RPMI7951 (cell line): ENCODE measurements at regions not wholly inside any gene's neighbourhood (a gene's known extent, or its start where the extent isn't known, plus 50 kb on each side); places are given as distances from the start of the nearest gene placed in this dataset.
A peak's percentile ranks its signal among the peaks of the same experiment; 100 is the strongest.
"Not testable (repeated sequence)": the region's sequence is repeated elsewhere in the genome, so short reads cannot be mapped to it uniquely, and the experiment has no call there.

Experiments used
- DNase-seq: peaks from one replicate; pipeline ENCODE4 v3.0.0-alpha.2; 2012; ENCODE audit warnings: low read depth

DNA sequence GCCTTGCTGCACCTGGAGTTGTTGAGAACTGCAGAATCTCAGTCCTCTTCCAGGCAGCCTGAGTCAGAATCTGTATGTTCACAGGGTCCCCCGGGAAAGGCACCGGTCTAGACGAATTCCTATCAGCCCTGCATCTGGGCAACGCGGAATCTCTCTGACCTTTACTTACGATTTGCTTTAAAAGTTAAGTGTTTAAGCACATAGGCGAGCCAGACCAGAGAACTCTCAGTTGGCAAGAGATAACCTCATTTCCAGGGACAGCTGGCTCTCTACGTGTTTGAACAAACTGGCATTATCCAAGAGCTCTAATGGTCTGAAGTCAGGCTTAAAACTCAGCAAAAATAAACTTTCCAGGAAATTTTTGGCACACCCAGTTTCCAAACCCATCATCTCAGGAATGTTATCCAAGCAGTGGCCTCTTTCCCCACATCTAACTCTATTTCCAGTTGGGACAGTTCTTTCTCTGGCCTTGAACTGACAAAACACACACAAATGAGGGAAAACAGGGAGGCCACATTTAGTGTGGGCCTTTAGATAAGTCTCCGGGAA, 53.4 kb downstream of the HES1 start:
- DNase-seq: peak; percentile 13

DNA sequence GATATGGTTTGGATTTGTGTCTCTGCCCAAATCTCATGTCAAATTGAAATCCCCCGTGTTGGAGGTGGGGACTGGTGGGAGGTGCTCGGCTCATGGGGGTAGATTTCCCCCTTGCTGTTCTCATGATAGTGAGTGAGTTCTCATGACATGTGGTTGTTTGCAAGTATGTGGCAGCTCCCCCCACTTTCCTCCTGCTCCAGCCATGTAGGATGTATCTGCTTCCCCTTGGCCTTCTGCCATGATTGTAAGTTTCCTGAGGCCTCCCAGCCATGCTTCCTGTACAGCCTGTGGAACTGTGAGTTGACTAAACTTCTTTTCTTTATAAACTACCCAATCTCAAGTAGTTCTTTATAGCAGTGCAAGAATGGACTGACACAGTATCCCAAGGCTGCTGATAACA, 55.9 kb downstream of the HES1 start:
- not testable (repeated sequence) for DNase-seq

DNA sequence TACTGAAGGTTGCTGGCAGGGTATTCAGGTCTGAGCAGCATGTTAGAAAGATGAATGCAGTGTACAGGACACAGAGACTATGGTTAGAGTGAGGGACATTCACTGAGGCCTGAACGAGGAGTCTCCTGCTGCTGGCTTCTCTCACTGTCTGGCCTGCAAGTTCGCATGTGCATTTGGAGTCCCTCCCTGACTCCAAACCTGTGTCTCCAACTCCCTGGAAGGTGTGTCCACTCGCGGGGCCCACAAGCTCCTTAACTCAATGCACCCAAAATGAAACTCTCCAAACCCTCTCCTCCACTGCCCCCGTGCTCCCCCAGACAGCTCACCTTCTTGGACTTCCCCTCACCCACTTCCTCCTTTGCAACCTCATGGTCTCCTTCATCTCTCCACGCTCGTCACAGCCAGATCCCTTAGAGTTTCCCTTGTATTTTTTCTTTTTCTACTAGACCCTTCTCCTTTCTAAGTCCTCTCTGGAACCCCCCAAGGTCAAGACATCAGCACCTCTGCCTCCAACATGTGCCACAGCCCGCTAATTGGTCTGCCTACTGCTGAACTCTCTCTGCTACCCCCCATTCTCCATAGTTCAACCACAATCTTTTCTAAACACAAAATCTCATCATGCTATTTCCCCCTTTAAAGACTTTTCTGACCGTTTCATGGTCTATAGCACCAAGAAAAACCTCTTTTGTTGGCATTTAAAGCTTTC, 58.3 kb downstream of the HES1 start:
- DNase-seq: no peak

DNA sequence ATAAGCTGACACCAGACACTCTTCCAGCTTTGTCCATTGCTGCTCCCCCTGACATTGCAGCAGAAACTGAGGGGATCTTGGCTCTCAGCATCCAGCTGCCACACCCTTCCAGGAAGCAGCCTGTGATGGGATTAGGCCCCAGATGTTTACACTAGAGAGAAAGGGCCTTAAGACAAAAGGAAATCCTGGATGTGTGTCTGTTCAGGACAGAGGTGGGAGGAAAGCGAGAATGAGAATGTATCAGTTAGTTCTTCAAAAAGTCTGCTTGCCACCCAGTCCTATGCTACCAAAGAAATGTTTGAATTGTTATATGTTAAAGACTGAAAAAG, 58.8 kb downstream of the HES1 start:
- no peak for DNase-seq

DNA sequence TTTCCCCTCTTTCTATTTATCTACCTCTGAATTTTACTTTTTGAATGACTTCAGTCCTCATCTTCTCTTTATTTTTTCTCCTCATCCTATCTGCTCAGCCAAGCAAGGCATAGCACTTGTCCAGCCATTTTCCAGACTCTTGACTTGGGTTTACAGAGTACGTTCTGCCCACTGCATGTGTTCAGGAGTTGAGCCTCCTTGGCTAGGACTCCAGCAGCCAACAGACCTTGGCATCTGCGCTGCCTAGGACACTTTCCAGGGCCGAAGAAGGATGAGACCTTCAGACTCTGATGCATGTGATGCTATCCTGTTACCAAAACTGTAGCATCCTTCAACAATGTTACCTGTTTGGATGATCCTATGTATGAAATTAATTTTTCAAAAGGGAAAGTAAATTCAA, 59.7 kb downstream of the HES1 start:
- DNase-seq: no peak

DNA sequence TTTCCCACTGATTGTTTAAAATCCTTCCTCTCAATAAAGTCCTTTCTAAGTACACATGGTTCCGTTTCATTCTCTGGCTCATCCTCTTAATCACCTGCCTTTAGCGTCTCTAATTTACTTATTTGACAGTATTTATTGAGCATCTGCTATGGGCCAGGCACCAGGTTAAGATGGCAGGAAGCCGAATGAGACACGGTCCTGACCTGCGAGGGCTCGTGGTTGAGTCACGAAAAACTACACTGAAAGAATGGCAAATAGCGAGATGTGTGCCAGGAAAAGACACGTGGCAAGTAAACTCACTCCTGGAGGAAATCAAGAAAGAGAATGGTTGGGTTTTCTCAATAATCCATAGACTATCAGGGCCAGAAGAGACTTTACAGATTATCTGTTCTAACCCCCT, 60.9 kb downstream of the HES1 start:
- no peak for DNase-seq

DNA sequence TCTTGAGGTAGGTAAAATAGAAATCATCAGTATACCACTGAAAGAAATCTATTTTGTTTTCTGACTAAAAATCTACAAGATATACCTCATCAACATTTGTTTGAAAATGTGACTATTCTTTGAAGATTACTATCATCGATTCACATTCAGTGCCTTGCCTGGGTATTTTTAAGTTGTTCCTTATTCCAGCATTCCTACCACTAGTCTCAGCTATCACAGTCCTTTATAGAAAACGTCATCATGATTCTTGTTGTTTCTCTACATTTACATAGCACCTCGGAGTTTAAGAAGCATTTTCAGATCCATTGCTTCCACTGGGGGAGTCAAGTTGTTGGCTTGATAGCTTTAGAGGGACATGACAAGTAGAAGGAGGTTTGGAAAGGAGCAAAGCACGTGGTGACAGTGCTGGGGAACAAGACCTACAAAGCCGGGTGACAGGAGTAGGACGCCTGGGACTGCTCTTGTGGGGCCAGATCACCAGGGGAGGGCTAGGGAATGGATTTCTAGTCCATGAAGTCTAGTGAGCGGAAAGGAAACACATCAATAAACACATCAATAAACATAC, 61.5 kb downstream of the HES1 start:
- DNase-seq: no peak

DNA sequence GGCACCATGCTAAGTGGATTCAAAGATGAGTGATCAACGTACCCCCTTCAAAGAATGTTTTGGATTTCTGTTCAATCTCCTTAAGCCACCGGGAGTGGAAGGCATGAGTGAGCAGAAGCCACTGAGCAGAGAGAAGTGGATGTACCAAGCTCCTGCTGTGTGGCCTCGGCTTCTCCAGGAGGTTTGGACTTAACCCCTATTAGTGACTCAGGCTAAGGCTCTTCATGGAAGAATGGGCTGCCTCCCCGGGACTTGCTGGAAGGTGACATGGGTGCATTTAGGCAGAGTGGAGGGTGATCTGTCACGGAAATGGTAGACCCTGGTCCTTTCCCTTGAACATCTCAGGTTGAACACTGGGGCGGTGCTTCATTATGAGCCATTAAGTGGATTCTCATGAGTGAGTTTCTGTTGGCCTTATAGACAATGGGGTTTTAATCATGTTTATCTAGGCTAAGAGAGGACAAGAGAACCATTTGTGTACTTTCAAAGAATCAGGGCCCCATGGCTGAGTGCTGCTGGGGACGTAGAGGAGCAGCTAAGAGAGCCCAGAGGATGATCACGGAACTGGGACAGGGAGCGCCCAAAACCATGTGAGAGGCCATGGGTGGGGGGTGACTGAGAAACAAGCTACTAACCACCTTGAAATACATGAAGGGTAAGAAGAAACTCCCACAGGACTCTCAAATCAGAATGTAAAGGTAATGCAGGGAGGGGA, 62.2 kb downstream of the HES1 start:
- no peak for DNase-seq

DNA sequence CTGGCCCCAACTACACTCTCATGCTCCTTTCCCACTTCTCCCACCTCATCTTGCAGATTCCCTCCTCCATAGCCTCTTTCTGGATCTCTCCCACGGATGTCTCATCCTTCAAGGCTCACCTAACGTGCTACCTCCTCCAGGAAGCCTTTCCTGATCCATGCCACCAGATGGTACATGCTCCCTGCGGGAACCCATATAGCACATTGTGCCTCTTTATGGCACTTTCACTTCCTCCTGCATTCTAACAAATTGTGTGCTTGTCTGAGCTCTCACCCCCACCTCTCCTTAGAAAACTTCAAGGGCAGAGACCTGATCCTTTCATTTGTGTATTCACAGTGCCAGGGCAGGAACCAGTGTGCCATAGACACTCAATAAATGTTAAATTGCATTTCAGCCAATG, 63.0 kb downstream of the HES1 start:
- DNase-seq: no peak

DNA sequence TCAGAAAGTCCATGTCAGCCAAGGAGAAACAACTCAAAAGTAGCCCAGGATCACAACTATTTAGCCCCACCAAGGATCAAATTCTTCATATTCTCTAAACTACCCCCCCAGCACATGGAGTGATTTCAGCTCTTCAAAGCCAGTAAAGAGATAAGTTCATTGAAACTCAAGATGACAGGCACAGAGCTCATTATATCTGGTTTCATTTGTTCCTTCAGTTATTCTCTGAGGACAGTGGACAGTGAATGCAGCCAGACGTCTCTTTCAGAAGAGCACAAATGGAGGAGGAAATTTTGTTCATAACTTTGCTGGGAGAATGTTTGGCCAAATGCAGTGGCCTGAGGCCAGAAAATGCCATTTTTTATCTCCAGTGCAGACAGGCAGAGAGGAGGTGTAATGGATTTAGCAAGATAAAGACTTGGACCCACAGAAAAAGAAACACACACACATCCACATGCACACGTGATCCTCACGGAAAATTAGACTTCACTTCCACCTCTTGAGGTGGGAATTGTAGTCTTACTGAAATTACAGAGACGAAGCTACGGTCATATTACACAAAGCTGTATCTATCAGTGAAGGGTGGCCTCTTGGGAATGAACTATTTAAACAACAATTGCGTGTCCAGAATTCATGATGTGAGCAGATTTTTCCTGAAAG, 64.6 kb downstream of the HES1 start:
- DNase-seq: no peak

DNA sequence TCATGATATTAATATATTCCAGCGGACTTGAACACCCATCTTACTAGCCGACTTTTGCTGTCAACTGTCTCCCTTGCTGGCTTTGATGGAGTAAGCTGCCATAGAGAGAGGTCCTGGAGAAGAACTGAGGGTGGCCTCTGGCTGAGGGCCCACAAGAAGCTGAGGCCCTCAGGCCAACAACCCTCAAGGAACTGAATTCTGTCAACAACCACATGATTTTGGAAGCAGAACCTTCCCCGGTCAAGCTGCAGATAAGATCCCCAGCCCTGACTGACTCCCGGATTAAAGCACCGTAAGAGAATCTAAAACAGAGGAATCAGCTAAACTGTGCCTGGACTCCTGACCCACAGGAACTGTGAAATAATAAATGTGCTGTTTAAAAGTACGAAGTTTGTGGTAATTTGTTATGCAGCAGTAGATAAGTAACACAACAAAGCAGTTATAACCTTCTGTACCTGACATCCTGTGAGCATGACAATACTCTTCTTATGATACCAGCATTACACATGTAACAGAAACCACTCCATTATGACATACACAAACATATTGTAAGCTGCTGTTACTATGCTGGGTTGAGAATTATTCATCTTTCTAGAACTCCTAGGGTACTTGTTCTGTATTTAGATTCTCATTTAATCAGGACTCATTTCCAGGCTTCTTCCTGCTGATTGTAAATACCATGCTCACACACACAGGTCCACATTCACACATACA, 66.2 kb downstream of the HES1 start:
- no peak for DNase-seq

DNA sequence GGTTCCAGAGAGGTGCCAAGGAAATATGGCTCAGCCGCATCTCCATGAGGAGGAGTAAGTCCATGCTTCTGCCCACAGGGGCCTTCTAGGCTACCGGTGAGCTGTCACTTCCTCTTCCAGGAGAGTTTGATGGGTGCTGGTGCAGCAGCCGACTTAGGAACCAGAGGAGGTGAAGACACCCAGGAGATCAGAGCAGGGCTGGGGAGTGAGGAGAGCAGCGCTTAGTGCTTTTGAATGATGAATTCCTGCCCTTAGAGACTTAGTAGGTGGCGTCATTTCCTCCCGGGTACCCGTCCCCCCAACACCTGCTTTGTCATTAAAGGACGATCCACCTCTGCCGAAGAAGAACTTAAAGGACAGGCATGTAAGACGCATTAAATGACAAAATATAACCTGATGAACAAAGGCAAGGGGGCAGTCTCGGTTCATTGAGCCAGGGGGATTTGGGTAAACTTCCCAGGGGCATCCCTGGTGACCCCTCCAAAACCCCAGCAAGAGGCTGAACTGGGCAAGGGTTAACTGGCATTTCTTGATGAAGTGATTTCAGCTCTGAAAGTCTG, 67.6 kb downstream of the HES1 start:
- DNase-seq: no peak

DNA sequence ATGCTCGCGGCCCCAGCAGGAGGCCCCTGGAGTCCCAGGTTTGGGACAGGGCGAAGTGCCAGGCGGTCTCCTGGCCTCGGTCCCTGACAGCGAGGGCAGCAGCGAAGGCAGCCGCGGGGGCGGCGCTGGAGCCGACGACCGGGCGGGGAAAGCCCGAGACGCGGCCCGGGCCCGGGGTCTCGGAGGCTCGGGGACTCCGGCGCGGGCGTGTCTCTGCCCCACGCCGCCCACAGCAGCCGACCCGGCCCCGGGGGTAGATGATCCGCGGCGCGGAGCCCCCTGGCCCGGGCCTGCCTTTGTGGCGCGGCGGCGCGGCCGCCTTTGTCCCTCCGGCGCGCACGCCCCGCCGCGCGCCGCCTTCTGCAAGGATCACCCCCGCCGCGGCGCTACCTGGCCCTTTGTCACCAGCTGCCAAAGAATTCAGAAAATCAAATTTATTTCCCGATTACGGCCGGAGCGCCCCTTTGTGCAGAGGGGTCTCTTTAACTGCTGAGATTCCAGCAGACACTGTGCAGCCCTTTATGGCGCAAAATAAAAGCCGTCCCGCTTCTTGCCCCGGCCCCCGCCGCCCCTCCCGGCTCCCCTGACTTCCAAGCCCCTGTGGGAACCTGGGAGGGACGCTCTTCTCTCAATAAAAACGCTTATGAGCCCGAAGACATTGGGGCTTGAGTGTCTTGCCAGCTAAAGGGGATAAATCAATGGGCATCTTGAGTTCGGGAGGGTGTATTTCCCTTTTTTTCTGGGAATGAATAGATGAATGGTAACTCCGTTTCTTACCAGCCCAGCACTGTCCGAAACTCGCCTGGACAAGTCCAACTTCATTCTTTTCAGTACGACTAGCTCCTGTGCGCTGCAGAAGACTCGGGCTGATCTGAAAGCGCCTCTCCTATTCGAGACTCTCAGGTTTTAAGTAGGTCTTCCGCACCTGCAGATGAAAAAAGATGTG, 68.4 kb downstream of the HES1 start:
- DNase-seq: no peak

DNA sequence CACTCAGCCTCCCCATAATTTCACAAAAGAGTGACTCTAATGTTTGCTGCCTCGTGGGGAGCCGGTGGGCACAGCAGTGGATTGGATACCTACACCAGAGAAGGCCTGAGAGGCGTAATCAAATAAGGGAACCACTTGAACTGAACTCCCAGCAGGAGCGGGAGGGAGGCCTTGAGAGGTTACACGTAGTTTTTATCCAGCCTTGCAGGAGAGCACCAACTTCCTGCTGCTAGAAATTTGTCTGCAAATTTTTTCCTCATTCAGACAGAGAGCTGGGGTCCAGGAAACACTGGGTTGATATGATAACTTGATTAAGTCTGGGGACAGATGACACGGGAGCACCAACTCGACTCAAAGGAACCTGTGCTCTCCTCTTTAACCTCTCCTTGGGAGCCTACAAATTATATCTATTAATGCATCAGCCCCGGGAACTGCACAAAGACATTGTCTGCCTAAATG, 69.8 kb downstream of the HES1 start:
- no peak for DNase-seq

DNA sequence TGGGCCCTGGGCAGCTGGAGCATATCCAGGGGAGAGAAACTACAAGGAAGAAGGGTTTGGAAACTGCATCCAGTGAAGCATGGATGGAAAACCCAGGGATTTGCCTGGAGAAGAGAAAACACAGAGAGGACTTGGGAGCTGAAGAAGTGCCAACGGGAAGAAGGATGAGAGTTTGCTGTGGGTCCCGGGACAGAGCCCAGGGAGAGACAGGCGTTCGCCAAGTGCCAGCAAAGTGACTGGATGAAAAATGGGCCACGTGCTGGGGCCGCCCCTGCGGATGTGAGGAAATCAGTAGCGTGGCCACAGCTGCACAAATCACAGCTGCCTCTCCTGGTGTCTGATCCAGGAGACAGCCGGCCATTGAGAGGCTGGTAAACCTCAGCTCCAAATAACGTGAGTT, 70.4 kb downstream of the HES1 start:
- DNase-seq: peak; percentile 81

DNA sequence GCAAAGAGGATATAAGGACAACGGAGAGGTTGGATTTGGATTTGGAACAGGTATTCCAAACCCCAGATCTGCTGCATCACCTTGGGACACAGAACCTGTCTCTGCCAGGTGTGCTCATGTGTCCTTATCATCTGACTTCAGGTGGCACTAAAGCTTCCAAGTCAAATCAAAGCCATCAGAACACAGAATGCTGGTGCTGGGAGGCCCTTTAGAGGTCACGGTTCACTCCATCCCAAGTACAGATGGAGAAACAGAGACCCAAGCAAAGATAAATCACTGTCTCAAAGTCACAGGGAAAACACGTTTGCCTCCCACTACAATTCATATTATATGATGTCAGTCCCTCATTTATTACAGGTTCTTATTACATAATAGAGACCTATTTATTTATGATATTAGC, 72.8 kb downstream of the HES1 start:
- no peak for DNase-seq

DNA sequence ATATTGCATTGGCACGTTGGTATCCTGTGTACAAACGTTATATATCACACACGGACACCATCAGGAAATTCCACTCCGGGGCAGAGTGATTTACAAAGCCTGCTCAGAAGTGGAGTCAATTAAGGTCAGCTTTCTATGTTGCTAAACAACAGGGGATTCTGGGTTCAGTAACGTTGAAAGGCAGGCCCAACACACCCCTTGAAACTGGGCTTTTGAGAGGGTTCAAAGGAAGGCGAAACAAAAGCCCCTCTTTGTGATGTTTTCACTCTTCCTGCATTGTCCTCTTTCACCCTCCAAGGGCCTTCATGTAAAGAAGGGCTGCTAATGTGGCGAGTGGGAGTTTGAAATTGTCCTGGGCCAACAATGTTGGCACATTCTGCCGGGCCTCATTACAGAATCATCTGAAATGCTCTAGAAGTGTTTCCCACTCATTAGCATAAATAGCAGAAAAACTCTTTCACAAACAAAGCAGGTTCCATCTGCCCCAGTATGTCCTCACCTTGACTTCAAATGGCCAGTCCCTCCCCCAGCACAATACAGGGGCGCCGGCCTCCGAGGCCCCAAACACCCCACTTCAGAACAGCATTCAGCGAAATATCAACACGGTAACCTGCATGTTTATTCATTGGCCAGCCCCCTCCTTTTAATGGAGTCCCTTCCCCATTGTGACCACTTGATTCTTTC, 76.4 kb downstream of the HES1 start:
- DNase-seq: no peak

DNA sequence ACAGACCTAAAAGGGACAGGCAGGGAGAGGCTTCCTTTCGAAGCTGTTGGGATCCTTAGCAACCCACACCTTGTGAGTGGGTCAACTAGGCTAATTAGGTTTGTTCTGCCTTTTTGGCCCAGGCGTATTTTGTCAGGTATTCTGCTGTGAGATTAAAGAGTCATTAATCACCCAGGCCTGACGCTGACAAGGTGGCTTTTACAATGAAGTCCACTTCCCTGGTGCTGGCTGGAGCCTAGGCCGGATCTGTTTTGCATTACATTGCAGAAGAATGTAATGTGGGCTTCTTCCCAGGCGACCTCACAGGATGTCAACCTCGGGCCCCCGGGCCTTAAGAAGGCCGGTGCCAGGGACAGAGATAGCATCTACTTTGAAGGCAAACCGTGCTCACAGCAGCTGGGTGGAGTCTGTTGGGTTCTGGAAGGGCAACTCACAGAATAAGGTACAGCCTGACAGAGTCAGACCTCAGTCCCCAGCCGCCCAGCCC, 76.9 kb downstream of the HES1 start:
- peak; percentile 86 for DNase-seq

DNA sequence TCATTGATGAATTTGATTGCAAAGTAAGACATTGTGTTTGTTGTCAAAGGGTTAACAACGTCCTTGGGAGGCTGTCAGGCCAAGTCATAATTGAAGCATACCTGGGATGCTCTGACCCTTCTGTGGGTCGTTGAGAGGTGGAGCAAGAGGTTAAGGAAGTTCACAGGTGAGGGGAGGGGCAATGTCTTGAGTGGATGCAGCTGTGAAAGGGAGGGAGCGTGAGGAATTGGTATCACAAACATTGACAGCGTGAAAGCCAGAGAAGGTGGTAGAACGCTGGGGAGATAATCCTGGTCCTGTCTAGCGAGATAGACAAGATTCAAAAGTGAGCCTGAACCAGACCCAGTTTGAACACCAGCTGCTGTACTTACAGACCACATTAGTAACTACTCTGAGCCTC, 79.4 kb downstream of the HES1 start:
- DNase-seq: no peak
